DMS114 treated with DMSO at 0.1 percent for 48 hours (cell line): ENCODE measurements at regions not wholly inside any gene's neighbourhood (a gene's known extent, or its start where the extent isn't known, plus 50 kb on each side); places are given as distances from the start of the nearest gene placed in this dataset.
"Not testable (repeated sequence)": the region's sequence is repeated elsewhere in the genome, so short reads cannot be mapped to it uniquely, and the experiment has no call there.

Experiments
- DNase-seq: peaks from one replicate; lab custom pipeline; 2025; ENCODE audit not compliant: unreplicated experiment; lab: John Stamatoyannopoulos, UW

DNA sequence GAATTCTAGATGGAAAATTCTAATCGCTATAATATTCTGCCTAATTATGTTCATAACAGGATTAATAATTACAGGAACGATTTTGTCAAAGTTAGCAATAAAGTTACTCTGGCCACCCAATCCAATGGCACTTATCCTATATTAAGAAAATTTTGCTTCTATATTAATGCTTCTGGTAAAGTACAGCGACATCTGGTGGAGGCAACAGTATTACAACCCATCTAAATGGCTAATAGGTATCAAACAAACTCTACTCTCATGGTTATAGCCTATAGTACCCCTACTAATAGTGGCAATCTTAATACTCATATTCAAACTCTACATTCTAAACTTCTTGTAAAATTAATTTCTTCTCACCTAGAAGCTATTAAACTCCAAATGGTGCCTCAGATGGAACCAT lies 1084.7 kb upstream of the LRRTM1 start:
- no peak for DNase-seq

DNA sequence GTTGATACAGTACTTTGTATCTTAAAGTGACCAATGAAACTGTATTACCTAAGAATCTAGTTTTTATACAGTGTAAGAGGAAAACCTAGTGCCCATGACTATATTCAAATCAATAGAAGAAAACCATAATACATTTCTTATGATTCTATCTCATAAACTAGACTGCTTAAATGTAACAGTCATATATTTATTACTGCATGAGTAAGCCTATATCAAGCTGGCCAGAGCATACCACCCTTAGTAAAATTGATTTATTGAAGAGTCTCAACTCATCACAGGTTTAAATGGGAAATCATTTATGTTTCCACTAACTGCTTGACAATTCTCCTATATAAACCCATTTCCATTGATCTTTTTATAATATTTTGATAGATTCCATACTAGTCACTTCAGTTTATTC lies 1059.2 kb upstream of the LRRTM1 start:
- DNase-seq: no peak

DNA sequence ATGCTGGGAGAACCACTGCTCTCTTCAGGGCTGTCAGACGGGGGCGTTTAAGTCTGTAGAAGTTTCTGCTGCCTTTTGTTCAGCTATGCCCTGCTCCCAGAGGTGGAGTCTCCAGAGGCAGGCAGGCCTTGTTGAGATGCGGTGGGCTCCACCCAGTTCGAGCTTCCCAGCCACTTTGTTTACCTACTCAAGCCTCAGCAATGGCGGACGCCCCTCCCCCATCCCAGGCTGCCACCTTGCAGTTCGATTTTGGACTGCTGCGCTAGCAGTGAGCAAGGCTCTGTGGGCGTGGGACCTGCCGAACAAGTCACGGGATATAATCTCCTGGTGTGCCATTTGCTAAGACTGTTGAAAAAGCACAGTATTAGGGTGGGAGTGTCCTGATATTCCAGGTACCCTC lies 1057.9 kb upstream of the LRRTM1 start:
- DNase-seq: not testable (repeated sequence)

DNA sequence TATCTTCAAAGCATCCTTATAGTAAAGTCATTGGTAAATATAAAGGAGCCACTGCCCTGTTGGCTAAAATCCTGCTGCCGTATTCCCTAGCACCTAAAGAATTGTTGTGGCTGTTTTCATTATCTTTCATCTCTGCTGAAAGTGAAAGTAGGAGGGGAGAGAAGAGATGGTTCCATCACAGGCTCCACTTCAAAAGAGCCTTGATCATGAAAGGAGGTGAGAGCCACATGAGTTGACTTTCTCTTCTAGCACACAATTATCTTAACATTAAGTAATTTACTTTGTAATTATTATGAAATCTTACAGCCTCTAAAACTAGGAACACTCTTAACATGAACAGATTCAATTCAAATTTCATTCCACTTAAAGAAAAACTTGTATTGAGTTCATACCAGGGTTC lies 1050.9 kb upstream of the LRRTM1 start:
- no peak for DNase-seq

DNA sequence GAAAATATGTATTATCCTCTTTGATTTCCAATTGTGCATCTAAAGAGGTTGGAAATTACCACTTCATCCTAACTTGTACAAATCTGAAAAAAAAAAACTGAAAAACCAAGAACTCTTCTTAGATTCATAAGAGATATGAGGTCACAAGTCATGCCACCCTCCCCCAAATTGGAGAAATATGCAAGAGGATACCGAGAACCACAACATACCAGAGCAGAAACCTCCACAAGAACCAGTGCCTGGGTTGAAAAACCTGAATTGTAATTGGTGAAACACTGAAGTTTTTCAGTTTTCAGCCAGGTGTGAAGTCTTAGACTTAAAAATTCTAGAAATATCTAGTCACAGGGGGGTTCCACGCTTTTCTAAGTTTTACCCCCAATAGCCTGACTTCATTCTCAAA lies 1029.5 kb upstream of the LRRTM1 start:
- DNase-seq: no peak

DNA sequence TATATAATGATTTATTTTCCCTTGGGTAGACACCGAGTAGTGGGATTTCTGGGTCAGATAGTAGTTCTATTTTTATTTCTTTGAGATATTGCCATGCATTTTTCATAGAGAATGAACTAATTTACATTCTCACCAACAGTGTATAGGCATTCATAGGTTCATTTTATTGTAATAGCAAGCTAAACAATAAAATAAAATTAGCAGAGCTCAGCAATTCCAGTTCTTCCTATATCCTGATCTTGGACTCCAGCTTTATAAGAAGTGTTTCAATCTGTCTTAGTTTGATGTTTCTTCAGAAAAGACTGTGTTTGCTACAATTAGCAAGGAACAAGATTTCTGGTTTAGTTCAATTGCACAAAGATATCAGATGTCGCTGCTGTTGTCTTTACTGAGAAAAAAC lies 1024.4 kb upstream of the LRRTM1 start:
- no peak for DNase-seq

DNA sequence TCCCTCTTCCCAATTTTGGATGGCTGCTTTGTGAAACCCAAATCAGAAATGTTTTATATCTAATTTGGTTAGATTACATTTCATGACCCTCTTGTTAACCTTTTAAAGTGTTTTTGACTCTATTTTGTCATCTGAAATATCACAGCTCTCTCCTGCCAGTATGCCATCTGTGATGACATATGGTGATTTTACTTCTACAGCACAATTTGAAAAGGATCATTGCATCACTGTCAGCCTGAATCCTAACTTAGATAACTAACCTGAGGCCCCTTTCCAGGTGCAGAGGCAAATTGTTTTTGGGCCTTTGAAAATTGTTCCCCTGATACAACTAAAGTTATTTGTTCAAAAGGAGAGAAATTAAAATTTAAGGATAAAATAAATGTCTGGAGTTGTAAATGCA lies 1023.4 kb upstream of the LRRTM1 start:
- no peak for DNase-seq

DNA sequence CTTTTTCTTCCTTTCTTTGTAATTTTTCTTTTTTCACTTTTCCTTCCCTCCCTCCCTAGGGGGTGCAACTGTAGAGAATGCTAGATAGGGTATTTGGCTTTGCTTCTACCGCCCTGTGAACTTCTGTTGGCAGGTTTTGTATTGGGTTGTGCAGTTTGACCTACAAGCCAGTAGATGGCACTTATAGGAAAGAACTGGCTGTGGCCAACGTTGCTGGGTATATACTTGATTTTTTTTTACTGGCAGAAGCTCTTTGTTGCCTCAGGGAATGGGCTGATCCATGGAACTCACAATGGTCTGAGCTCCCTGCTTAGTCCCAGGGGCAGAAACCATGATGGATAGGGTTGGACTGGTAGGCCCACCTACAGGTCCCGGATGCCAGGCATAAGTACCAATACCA lies 1019.5 kb upstream of the LRRTM1 start:
- no peak for DNase-seq

DNA sequence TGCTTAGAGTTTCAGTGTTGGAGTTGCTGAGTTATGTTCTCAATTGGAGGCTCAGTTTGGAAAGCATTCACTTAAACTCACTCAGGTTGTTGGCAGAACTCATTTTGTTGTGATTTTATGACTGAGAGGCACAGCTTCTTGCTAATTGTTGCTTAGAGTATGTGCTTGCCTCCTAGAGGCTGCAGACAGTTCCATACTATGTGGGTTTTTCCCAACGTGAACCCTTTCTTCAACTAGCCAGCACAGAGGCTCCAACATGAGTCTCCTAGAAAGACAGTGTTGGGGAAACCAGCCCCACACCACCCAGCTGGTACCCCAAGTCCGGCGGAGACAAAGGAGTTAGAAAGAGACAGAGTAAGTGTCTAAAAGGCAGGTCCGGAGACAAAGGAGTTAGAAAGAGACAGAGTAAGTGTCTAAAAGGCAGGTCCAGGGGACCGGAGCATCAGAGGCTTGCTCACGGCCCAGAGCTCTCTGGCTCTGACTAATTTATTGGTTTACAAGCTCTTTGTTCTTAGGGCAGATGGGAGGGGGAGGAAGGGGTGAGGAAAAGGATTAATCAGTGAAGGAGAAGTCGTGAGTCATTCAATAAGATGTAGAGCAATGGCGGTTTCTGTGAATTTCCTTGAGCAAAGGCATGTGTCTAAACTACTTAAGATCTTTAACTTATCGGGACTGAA lies 999.7 kb upstream of the LRRTM1 start:
- DNase-seq: no peak

DNA sequence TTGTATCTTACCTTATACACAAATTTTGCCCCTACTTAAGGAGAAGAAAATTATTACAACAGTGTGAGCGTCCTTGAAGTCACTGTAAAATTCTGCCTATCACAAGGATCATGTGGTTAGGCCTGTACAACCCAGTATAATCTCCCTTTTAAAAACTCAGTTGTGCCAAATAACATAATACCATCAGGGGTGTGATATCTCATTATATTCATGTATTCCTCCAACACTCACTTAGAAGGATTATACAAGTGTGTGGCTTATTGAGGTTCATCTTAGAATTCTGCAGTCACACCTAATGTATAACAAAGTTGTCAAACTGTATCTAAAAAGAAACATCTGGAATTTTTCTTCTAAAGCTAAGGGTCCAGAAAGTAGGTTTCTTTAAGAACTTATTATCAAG lies 998.8 kb upstream of the LRRTM1 start:
- DNase-seq: no peak

DNA sequence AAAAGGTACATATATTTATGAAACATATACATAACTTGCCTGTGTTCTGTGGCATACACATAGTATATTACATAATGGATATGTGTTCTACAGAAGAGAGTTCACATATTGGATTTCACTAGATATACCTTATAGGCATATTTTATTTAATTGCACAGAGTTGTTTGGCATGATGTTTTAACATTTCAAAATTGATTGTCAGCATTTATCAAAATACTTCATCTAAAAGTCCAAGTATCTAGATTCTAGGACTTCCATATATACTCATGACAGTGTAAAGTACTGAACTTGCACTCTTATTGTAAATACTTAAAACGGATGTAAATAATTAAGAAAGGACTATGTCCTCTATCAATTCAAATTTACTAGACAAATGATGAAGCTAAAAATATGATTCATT lies 995.3 kb upstream of the LRRTM1 start:
- DNase-seq: no peak

DNA sequence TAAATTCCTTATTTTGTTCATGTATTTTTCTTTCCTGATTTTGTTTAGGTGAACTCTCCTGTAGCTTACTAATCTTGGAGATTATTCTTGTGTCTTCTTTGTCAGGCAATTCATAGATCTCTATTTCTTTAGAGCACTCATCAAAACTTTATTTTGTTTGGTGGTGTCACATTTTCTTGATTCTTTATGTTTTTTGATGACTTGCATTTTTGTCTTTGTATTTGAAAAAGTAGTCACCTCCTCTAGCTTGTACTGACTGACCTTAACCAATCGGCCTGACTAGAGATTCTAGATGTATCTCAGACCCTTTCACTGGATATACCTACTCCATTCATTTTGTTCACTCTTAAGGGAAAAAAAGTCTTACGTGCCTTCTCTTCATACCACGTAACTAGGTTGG lies 986.3 kb upstream of the LRRTM1 start:
- no peak for DNase-seq

DNA sequence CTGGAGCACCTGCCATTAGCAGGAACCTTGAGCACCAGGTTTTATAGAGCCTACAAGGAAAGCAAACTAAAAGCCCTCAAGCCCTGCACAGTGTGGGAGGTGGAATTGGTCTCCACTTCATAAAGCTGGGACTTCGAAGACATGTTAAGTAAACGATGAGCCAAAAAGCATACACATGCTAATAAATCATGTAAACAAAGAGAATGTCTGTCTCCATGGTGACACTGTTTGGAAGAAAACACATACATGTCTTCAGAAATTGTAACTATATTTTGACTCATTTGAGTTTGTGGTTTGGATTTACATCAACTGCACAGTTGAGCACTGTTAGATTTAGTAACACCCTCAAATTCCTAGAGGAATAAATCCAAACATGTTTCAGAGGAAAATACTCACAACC lies 978.5 kb upstream of the LRRTM1 start:
- no peak for DNase-seq

DNA sequence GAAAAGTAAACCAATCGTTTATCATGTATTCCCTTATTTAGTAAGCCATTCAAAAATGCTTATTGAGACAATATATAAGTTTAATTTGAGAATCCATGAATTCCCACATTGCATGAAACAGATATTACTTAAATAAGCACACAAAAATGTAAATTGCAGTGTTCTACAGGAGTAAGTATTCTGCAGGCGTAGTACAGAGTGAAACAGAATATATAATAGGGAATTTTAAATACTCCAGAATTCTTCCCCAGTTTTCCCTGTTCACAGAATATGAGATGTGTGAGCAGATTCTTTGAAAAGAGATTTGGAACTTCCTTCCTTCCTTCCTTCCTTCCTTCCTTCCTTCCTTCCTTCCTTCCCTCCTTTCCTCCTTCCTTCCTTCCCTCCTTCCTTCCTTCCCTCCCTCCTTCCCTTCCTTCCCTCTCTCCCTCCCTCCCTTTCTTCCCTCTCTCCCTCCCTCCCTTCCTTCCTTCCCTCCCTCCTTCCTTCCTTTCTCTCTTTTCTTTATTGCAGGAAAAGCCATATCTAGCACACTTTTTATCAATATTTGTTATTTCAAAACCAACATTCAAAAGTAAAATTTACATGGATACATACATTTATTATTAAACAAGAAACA lies 977.7 kb upstream of the LRRTM1 start:
- no peak for DNase-seq

DNA sequence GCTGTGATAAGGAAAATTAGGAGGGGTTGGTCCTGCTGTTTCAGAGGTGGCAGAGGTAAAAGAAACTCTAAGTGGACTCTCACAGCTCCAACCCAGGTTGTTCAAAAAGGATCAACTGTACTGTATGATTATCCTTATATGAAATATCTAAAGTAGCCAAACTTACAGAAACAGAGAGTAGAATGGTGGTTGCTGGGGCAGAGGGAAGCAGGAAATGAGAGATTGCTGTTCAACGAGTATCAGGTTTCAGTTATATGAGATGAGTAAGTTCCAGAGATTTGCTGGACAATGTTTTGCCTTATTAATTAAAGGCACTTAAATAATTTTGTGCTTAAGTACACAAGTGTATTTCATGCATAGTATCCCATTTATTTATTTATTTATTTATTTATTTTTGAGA lies 972.0 kb upstream of the LRRTM1 start:
- DNase-seq: no peak

DNA sequence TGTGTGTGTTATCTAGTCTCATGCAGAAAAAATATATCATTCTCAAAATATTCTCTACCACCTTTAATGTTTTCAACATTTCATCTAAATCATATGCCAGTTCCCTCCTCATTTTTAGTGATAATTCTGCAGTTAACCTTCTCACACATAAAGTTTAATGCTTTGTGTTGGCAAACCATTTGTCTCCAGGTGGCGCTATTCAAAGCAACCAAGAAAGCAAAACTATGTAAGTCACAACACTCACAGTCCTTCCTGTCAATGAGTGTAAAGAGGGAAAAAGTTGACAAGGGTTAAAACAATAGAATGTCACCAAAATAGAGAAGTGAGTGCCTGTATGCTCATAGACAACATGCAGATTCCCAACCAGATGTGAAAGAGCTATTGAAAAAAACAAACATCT lies 961.6 kb upstream of the LRRTM1 start:
- no peak for DNase-seq

DNA sequence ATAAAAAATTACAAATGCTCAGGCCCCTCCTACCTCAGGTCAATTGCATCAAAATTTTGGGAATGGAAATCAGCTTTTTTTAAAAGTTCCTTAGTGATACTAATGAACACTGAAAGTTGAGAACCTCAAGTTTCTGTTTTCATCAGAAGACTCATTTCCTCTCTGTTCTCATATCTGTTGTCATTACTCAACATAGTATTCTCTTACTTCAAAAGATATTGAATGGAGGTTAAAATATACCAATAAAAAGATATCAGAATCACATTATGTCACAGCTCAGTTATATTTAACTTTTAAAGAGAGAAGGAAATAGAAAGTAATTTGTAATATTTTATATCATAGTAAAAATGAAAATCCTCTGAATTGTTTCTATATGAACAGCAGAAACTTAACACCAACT lies 959.4 kb upstream of the LRRTM1 start:
- DNase-seq: no peak

DNA sequence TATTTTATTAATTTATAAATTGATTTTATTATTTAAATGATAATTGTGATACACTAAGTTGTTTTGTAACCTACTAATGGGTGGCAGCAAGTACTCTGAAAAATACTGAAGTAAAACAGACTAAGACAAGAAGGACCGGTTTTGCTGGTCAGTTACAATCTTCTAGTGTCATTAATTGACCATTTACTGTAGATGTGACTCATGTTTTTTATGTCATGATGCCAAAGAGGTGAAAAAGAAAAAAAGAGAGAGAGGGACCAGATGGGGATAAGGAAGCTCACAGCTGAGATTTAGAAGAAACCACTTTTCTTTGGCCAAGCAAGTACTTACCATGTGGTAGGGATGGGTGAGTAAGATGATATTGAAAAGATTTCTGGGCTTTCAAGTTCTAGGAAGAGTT lies 955.8 kb upstream of the LRRTM1 start:
- no peak for DNase-seq

DNA sequence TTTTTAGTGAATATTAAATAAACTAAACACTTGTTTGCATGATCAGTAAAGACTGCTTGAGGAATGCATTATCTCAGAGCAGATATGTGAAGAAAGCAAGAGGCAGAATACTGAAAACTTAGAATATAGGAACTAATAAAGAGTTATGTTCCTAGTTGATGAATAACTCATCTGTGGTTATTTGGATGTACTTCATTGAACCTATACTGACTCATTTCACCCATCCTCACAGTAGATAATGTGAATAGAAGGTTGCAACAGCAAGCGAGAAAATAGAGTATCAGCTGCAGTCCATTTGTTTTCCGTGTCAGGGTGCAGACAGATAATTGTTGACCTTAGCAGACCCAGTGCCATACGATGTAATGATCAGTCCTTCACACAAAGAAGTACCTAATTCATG lies 945.7 kb upstream of the LRRTM1 start:
- no peak for DNase-seq

DNA sequence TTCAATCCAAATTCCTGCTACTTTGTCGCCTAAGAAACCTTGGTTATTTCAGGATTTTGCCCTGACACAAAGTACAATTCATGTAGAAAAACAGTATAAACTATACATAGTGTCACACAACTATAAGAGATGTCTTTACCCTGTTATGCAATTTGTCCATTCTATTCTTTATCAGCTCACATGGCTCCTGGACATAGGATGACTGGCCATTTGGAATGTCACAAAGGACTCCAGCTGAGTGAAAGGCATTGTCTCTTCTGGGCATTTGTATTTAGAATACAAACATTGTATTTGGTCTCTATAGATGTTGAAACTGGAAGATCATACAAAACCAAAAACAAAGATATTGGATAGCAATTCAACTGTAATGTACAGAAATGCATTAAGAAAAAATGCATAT lies 944.6 kb upstream of the LRRTM1 start:
- no peak for DNase-seq

DNA sequence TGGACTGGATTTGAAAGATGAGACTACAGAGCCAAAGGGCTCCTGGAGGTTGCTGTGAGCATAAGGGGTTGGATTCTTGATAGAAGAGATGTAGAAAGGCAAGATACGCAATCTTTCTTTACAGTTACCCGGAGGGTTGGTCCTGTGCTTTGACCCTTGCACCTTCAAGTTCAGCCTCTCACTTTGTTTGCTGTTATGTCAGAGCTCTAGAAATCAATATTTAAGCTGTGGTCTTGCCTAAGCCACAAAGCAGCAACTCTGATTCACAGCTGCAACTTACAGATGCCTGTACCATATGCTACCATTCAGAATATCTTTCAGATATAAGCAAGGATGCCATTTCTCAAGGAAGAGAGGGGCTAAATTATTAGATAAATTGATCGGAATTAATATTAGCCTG lies 943.1 kb upstream of the LRRTM1 start:
- no peak for DNase-seq

DNA sequence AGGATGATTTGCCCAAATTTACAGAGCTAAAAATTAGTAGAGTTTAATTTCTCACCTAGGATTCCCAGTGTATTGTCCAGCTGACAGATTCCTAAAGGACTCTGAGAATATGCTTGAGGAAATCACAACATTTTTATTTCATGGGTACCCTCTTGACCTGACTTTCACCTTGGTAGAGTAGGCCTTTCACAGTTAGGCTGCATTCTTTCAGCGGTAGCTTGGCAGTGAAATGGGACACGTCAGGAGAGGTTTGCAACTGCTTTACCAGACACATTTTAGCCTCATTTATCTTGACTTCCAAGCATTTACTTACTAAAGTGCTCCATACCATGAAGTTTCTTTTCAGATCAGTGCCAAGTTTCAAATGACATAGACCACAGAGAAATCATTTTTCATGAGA lies 937.9 kb upstream of the LRRTM1 start:
- no peak for DNase-seq

DNA sequence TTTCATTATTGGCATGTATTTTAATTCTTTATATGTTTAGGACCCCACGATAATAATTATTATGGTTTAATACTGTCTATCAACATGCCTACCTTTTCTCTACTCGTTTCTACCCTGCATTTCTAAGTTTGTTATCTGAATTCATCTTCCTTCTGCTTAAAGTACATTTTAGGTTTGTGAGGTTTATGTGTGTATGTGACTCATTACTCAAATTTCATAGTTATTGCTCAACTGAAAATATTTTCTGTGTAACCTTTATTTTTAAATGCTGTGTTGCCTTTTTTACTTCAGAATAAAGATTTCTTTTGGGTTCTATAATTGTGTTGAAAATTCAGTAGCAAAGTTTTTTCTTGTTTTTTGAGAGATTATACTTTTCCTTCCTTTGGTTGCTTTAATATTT lies 933.9 kb upstream of the LRRTM1 start:
- no peak for DNase-seq
